Uterus (tissue), 3 donors: ENCODE measurements at regions not wholly inside any gene's neighbourhood (a gene's known extent, or its start where the extent isn't known, plus 50 kb on each side); places are given as distances from the start of the nearest gene placed in this dataset.

Experiments
- DNase-seq, 2 donors: peaks; one replicate each; pipeline ENCODE4 v3.0.0-alpha.2; 2019 to 2020
- H3K27ac ChIP-seq, 2 donors: fragments of 200-600 bp; sonication (generic); 1 replicate in 1 of 2; 2 replicates in 1 of 2; pipeline ENCODE4 v1.5.1; 2016 to 2018
- H3K27me3 ChIP-seq, 2 donors: fragments of 200-600 bp; sonication (generic); one replicate each; pipeline ENCODE4 v1.5.1; 2018 to 2019; ENCODE audit warnings: control low read depth in 1 of 2
- H3K36me3 ChIP-seq, 2 donors: fragments of 200-600 bp; sonication (generic); one replicate each; pipeline ENCODE4 v1.5.1; 2019; ENCODE audit warnings: control low read depth in 1 of 2
- H3K4me1 ChIP-seq, 2 donors: fragments of 200-600 bp; sonication (generic); one replicate each; pipeline ENCODE4 v1.5.1; 2018 to 2019; ENCODE audit warnings: control low read depth in 1 of 2
- H3K4me3 ChIP-seq, 2 donors: fragments of 200-600 bp; sonication (generic); 1 replicate in 1 of 2; 2 replicates in 1 of 2; pipeline ENCODE4 v1.5.1; 2018 to 2019; ENCODE audit warnings: mild to moderate bottlenecking in 1 of 2
- H3K9me3 ChIP-seq, 2 donors: fragments of 200-600 bp; sonication (generic); one replicate each; pipeline ENCODE4 v1.5.1; 2019; ENCODE audit warnings: control low read depth in 1 of 2
- POLR2A ChIP-seq, 2 donors: fragments of 450-650 bp; IDR thresholded peaks; one replicate each; pipeline ENCODE4 v1.6.1; 2016; ENCODE audit warnings: antibody characterized with exemption in 2 of 2, mild to moderate bottlenecking in 1 of 2, moderate library complexity in 1 of 2
- intact Hi-C: fragments of 100-400 bp; cut with DNase I; formaldehyde crosslinking; loops from one replicate; pipeline ENCODE4 v1.15.1; 2023; ENCODE audit warnings: low total_unique reads
- TF ChIP-seq, protein P1 (sequence below), 4 experiments: fragments of 200-600 bp in 2 of 4; fragments of 450-650 bp in 2 of 4; sonication (generic) in 2 of 4; IDR thresholded peaks; one replicate each; pipeline ENCODE4 v1.5.1; 2016 to 2019; ENCODE audit warnings: antibody characterized with exemption in 4 of 4, mild to moderate bottlenecking in 2 of 4, moderate library complexity in 1 of 4
- donor health status: DM: yes; HTN: yes; CAD: no.

DNA sequence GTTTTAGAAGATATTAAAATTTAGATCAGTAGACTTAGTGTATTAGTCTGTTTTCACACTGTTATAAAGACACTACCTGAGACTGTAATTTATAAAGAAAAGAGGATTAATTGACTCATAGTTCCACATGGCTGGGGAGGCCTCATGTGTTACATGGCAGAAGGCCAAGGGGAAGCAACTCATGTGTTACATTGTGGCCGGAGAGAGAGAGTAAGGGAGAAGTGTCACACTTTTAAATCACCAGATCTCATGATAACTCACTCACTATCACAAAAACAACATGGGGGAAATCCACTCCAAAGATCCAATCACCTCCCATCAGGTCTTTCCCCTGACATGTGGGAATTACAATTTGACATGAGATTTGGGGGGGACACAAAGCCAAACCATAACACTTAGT, 1159.7 kb upstream of the PCDH7 start:
- TF ChIP-seq POLR2A (IDR thresholded peaks at IDR 0.05): no peak
- TF ChIP-seq, protein P1, sequence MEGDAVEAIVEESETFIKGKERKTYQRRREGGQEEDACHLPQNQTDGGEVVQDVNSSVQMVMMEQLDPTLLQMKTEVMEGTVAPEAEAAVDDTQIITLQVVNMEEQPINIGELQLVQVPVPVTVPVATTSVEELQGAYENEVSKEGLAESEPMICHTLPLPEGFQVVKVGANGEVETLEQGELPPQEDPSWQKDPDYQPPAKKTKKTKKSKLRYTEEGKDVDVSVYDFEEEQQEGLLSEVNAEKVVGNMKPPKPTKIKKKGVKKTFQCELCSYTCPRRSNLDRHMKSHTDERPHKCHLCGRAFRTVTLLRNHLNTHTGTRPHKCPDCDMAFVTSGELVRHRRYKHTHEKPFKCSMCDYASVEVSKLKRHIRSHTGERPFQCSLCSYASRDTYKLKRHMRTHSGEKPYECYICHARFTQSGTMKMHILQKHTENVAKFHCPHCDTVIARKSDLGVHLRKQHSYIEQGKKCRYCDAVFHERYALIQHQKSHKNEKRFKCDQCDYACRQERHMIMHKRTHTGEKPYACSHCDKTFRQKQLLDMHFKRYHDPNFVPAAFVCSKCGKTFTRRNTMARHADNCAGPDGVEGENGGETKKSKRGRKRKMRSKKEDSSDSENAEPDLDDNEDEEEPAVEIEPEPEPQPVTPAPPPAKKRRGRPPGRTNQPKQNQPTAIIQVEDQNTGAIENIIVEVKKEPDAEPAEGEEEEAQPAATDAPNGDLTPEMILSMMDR (IDR thresholded peaks at IDR 0.05): no peak
- intact Hi-C loops: no loop called here
- no peaks in the 10 kb centered on the region for H3K4me1 ChIP-seq
- H3K27me3 ChIP-seq: no peaks in the 10 kb centered on the region
- no peak for DNase-seq
- H3K36me3 ChIP-seq: no peaks in the 10 kb centered on the region
- no peak overlapping the region for H3K4me3 ChIP-seq
- no peaks in the 10 kb centered on the region for H3K9me3 ChIP-seq
- H3K27ac ChIP-seq: no peak overlapping the region

GRCh38 chr4:29565256-29565655, 1154.9 kb upstream of the PCDH7 start:
- DNase-seq: no peak
- no peak overlapping the region for H3K27ac ChIP-seq
- no peaks in the 10 kb centered on the region for H3K27me3 ChIP-seq
- no peaks in the 10 kb centered on the region for H3K4me1 ChIP-seq
- no peak for TF ChIP-seq POLR2A (IDR thresholded peaks at IDR 0.05)
- TF ChIP-seq, protein P1 (IDR thresholded peaks at IDR 0.05): no peak
- H3K4me3 ChIP-seq: no peak overlapping the region
- H3K36me3 ChIP-seq: no peaks in the 10 kb centered on the region
- H3K9me3 ChIP-seq: no peaks in the 10 kb centered on the region
- intact Hi-C loops: no loop called here

- Histone ChIP-seq H3K9me3 (no peaks in the 10 kb centered on the region), H3K4me3 (no peak overlapping the region), H3K27me3 (no peaks in the 10 kb centered on the region), H3K27ac (no peak overlapping the region), H3K4me1 (no peaks in the 10 kb centered on the region), H3K36me3 (no peaks in the 10 kb centered on the region)
- no peak for DNase-seq
- intact Hi-C loops: no loop called here
- TF ChIP-seq POLR2A (IDR thresholded peaks at IDR 0.05): no peak
- TF ChIP-seq, protein P1 (IDR thresholded peaks at IDR 0.05): no peak
Measured at GRCh38 chr4:29566371-29566770, 1153.8 kb upstream of the PCDH7 start.

GRCh38 chr4:29571322-29571721, 1148.8 kb upstream of the PCDH7 start:
- H3K36me3 ChIP-seq: no peaks in the 10 kb centered on the region
- intact Hi-C loops: no loop called here
- DNase-seq: no peak
- H3K4me3 ChIP-seq: no peak overlapping the region
- TF ChIP-seq, protein P1 (IDR thresholded peaks at IDR 0.05): no peak
- no peak for TF ChIP-seq POLR2A (IDR thresholded peaks at IDR 0.05)
- no peaks in the 10 kb centered on the region for H3K9me3 ChIP-seq
- no peaks in the 10 kb centered on the region for H3K27me3 ChIP-seq
- no peak overlapping the region for H3K27ac ChIP-seq
- no peaks in the 10 kb centered on the region for H3K4me1 ChIP-seq

GRCh38 chr4:29578329-29578728, 1141.8 kb upstream of the PCDH7 start:
- TF ChIP-seq POLR2A (IDR thresholded peaks at IDR 0.05): no peak
- TF ChIP-seq, protein P1 (IDR thresholded peaks at IDR 0.05): no peak
- intact Hi-C loops: no loop called here
- no peaks in the 10 kb centered on the region for H3K4me1 ChIP-seq
- H3K4me3 ChIP-seq: no peak overlapping the region
- DNase-seq: no peak
- H3K27me3 ChIP-seq: no peaks in the 10 kb centered on the region
- no peaks in the 10 kb centered on the region for H3K36me3 ChIP-seq
- H3K9me3 ChIP-seq: no peaks in the 10 kb centered on the region
- H3K27ac ChIP-seq: no peak overlapping the region
